Ammon's horn (tissue), 1 donor: ENCODE measurements at regions not wholly inside any gene's neighbourhood (a gene's known extent, or its start where the extent isn't known, plus 50 kb on each side); places are given as distances from the start of the nearest gene placed in this dataset.
A peak's percentile ranks its signal among the peaks of the same experiment; 100 is the strongest.

ENCODE experiments used
- DNase-seq: peaks from one replicate; pipeline ENCODE4 v3.0.0-alpha.2; 2016; ENCODE audit warnings: low spot score

DNA sequence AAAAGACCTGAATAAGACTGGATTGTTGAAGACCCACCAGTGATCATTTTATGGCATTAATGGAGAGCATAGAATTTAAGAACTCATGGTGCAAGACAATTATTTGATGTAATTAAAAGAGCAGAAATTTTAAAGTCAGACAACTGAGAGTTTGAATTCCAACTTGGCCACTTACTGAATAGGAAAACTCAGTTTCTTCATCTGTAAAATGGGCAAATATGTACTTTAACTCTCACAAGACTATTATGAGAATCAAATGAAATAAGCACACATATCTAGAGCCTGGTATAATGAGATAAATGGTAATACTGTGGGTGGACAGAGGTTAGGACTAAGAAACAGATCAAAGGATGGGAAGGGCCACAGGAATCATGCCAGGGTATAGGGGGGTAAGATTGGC is 88.0 kb downstream of the SOX9 start:
- no peak for DNase-seq

DNA sequence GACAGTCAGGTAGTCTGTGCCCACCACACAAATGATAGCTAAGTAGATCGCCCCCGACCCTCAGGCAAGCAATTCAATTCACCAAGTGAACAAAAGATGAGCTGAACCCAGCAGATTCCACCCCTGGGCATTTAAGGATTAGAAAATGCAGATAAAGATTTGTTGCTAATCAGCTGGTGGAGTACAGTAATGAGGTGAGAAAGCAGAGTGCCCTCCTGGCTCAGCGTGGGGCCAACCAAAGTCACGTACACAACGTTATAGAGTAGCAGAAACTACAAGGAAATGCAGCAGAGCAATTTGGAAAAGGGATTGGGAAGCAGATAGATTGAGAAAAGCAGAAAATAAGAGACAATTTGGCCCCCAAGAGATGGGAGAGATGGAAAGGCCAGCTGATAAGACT is 91.2 kb downstream of the SOX9 start:
- DNase-seq: no peak

DNA sequence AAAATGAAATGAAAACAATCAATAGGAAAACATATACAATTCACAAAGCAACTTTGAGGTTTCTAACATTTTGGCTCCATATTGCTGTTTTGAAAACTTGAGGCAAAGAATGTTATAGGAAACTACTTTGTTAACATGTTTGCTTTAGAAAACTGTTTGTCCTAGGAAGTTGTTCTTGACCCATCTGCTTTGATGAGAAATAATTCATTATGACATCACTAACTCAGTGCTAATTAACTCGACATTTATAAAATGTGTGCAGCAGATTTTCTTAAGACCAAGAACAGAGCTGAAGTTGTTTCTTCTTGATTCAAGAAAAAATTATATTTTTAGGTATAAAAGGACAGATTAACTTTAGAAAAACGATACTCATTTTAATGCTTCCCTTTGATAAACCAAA is 94.7 kb downstream of the SOX9 start:
- no peak for DNase-seq

DNA sequence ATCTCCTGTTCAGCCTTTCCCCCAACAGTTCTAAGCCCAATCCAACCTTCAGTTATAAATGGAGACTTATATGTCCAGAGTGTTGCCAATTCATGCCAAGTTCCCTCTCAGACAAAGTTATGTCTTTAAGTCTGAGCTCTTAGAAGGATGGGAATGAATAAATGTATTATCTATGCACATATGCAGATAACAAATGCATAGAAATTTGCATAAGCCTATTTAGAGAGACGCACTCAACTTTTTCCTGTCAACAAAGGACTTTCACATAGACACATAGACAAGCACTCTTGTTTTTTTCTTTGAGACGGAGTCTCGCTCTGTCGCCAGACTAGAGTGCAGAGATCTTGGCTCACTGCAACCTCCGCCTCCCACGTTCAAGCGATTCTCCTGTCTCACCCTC is 95.1 kb downstream of the SOX9 start:
- no peak for DNase-seq

DNA sequence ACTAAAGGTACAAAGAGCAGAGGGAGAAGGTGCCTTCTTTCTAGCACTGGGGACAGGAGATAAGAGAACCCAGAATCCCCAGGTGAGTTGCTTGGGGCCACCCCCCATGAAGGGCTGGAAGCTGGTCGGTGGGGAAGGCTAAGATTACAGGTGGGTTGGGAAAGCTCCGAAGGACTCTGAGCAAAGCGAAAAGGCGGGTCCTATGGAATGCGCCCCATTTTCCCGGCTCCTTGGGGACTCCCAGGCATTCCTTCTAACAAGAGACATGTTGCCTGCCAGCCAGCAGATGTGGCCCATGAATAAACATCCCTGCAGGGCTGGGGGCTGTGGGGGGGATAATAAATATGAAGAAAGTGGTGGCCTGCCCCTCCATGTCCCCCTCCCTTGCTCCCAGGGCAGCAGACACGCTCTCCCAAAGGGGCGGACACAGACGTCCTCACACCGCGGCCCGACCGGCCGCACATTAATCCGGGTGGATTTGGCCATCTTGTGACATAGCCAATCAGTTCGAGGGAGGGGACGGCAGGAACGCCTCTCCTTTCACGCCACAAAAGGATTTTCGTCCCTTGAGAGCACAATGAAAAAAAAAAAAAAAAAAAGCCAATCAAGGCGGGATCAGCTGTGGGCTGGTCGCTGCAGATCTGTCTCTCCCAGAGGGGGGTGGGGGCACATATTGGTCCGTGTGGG is 98.5 kb downstream of the SOX9 start:
- no peak for DNase-seq

DNA sequence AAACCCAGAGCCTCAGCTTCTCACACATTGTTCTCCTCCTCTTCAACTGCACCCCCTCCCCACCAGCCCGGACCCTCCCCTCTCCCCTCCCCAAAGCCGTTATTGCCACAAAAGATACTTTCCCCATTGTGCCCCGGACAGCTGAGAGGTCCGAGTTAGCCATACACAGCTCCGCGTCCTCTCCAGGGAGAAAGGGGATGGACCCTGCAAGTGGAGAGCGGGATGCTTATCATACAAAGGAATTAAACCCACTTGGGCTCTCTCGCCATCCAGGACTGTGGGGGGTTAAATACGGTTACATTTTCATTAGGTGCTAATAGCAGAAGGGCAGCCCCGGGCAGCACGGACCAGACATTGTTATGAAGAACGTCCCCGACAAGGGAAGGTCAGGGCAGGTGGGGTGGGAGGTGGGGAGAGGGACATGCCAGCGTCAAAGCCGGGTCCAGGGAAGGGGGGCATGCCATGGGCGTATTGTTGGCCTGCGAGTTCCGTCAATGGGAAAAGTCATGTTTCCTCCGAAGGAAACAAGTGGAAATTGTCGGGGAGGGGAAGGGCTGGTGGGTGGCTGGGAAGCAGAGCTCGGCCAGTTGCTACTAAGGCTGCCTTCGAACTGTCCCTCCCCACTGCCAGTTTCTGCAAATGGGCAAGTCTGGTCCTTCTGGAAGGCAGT is 99.1 kb downstream of the SOX9 start:
- no peak for DNase-seq

DNA sequence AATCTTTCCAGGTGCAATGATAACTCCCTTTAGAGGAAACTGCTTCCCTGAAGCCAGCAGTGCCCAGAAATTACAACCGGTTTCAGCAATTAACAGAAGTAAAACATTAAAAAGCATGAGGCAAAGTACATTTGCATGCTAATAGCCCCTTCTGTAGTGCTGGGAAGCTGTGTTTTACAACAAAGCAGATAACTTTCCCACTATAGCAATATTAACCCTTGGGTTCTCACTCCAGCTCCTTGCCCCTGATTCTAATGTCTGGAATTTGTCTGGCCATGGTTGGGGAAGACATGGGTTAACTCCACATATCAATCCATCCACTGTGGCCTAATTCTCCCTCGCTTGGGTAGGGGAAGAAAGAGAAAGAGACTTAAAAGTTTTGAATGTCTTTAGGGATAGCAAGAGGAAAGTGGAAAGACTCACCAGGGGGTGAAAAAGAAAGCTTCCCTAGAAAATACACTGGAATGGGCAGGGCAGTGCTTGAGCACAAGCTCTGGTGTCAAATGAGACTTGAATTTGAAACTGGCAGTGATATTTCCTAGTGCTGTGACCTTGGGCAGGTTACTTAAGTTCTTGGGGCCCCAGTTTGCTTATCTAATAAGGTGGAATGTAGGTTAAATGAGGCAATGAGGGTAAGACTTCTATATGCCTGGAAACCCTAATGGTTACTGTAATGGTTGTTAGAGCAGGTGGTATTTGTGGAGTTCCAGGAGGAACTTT is 102.0 kb downstream of the SOX9 start:
- no peak for DNase-seq

DNA sequence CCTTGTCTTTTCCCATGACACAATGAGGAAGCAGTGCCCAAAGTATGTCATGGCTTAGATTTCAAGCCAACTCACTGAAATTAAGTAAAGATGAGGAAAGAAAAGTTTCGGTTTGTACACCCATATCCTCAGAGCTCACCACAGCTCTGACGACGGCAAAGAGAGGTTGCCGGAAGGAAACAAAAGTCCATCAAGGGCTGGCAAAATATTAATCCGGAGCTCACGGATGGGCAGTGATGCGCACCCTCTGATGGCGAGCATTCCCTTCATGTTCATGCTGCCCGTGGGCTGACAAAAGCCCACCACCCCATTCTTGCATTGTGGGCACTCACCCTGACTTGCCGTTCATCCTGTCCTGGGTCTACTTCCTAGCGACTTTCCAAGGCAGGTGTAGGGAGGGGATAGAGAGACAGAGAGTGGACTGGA is 103.1 kb downstream of the SOX9 start:
- no peak for DNase-seq

DNA sequence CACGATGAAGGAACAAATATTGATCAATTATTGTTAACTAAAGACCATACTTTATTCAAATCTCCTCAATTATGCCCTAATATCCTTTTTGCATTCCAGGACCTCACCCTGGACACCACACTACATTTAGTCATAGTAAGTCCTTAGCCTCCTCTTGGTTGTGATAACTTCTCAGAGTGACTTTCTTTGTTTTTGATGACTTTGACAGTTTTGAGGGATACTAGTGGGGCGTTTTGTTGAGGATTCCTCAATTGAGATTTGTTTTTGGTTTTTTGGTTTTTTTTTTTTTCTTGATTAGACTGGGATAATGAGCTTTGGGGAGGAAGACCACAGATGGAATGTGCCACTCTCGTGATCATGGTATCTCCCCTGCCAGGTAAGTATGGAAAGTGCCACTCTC is 105.5 kb downstream of the SOX9 start:
- no peak for DNase-seq

DNA sequence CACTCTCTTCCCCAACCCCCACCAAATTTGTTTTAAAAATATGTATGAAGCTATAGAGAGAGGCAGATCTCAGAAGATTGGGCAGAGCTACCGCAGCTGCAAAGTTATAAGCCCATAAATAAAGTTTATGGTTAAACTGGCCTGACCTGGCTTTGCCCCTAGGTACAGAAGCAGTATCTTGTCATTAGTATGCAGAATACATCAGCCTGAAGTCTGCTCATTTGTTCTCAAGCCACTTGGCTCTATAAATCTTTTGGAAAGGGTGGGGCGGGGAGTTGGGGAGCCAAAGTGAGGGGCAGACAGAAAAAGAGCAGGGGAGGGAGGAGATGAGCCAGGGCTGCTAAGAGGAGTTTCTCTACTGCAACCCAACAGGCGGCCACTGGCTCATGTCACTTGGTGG is 113.2 kb downstream of the SOX9 start:
- DNase-seq: peak; percentile 21

DNA sequence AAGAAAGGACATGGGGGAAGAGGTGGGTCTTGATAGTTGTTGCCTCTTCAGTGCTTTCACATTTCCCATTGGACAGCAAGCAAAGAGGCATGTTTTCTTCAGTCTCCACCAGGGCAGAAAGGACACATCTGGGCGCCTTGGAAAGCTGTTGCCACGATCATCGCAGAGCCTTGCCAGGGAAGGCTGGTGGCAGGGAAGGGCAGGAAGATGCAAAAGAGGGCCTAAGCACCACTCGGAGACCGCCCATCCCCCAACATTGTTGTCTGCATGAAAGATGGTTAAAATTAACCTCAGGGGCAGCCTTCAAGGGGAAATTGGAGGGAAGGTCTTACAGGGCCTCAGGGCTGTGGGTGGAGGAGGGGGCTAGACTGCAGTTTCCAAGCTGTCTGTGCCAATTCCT is 114.2 kb downstream of the SOX9 start:
- no peak for DNase-seq

DNA sequence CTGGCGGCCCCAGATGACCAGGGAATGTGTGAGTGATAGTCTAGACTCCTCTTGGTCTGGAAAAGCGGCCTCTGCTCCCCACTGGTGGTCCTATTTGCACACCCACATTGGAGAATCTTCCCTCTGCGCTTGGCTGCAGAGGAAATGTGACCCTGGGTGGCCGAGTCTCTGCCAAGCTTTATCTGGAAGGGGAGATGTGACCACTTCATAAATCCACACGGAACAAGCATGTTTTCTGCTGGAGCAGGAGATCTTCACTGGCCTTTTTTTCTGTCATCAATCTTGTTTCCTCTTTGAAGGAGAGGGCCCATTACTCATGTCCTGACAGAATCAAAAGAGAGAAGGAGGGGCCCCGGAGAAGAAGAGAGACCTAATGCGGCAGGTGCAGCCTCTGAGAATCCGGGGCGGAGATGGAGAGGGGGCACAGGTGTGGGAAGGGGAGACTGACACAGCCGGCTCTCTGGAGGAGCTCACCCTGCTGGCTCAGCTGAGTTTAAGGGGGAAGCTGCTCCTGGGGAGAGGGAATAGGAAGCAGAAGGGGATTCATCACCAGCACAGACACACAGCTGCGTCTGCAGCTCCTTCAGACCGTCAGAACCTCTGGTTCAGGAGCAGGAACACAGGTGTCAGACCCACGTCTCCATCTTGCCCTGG is 116.3 kb downstream of the SOX9 start:
- no peak for DNase-seq

DNA sequence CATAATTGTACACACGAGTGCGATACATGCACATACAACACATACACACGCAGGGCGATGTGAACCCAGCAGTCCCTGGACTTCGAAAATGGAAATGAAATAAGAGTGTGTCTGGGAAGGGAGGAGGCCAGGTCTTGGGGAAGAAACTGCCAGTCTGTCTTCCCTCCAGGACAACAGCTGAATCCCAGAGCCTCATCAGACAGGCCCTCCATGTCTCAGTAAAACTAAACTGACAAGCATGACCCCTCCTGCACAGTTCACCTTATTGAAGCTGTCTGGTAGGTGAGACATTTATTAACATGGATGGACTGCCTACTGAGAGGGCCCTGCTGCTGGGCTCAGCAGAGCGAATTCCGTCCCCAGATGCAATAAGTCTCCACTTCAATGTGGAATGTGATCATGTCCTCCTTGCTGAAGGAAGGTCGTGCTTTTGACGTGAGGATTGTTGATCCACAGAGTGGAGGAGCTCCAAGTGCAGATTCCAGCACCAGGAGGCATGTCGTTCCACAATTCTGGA is 117.4 kb downstream of the SOX9 start:
- DNase-seq: no peak

DNA sequence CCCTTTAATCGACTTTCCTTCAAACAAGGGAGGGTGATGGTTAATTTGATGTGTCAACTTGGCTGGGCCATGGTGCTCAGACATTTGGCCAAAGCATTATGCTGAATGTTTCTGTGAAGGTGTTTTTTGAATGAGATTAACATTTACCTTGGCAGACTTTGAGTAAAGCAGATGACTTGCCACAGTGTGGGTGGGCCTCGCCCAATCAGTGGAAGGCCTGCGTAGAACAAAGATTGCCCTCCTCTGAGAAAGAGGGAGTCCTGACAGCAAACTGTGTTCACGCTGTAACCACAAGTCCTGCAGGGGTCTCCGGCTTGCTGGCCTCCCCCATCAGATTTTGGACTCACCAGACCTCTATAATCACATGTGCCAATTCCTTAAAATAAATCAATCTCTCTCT is 118.7 kb downstream of the SOX9 start:
- no peak for DNase-seq

DNA sequence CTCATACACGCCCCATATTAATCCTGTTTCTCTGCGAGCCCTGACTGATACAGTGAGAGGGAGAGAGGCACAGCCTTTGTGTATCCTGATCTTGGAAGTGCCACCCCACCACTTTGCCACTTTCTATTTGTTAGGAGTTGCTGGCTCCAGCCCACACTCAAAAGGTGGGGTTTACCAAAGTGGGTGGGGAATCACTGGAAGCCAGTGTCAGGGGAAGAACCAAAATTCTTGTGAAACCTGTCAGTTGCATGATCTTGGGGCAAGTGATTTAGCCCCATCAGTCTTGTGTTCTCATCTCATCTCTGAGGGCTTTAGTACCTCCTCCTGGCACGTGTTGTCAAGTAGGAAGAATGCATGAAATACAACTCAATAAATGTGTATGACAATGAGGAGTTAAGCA is 119.5 kb downstream of the SOX9 start:
- DNase-seq: no peak

DNA sequence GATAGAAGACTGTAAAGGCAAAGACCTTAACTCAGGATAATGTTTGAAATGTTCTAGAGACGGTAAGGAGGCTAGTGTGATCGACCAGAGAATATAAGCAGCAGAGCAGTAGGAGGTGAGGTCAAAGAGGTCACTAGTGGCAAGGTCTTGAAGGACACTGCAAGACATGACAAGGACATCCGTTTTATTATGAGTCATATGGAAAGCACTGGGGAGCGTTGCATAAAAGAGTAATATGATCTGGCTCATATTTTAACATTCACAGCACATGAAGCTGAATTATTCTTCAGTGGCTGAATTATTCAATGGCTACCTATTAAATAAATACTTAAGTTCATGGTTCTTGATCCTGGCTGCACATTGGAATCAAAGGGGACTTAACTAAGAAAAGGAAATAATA is 123.7 kb downstream of the SOX9 start:
- DNase-seq: no peak

DNA sequence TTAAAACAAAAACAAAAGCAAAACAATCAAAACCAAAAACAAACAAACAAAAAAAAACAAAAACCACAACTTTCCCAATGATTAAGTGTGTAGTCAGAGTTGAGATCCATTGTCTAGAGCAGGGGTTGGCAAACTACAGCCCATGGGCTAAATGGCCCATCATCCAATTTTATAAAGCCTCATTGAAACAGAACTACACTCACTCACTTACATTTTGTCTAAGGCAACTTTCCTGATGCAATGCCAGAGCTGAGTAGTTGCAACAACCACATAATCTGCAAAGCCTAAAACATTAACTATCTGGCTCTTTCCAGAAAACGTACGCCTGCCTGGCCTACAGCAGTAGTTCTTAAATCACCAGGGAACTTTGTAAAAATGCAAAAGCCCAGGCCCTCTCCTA is 124.1 kb downstream of the SOX9 start:
- no peak for DNase-seq

DNA sequence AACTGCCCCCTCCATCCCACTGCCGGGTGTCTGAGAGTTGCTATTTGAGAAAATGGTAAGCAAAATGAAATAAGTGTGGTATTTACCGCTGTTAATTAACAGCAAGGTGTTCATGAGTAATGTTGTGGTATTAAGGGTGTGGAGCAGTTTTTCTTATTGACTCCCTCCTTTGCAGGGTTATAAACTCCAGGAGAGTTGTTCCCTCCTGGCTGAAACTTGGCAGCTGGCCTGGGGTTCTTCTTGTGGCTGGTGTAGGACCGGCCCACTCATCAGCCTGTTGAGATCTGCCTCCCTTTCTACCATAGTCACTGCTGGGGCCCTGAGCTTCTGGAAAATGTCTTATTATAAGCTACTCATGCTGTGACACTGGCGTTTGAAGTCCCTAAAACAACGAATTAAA is 128.6 kb downstream of the SOX9 start:
- no peak for DNase-seq

DNA sequence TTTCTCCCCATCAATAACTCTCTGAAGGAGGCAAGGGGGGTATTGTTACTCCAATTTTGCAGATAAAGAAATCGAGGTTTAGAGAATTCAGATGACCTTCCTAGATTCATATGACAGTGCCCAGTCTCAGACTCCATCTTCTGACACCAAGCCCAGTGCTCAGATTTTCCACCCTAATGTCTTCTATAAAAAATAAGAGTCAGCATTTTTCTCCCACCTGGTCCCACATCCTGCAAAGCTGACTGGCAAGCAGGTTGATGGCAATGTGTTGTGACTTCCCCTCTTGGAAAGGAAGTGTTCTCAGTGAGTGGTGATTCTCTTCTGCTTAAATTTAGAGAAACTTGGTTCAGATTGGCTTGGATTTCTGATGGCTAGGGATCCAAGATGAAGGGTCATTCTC is 129.4 kb downstream of the SOX9 start:
- DNase-seq: no peak

DNA sequence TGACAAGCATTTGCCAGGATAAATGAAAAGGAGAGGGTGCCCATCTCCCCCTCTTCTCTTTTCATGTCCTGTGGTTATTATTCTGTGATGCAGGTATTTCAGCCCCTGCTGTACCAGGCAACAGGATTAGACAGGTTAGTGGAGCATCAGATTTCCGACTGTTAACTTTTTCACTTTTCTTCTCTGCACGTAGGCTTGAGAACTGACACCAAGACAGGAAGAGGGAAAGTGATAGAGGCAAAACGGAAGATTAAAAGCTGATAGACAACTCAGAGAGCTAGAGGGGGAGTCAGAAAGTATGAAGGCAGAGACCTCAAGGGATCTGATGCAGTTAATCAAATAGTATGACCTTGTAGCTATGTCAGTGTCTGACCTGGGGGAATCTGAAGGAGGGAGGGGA is 132.8 kb downstream of the SOX9 start:
- DNase-seq: no peak

DNA sequence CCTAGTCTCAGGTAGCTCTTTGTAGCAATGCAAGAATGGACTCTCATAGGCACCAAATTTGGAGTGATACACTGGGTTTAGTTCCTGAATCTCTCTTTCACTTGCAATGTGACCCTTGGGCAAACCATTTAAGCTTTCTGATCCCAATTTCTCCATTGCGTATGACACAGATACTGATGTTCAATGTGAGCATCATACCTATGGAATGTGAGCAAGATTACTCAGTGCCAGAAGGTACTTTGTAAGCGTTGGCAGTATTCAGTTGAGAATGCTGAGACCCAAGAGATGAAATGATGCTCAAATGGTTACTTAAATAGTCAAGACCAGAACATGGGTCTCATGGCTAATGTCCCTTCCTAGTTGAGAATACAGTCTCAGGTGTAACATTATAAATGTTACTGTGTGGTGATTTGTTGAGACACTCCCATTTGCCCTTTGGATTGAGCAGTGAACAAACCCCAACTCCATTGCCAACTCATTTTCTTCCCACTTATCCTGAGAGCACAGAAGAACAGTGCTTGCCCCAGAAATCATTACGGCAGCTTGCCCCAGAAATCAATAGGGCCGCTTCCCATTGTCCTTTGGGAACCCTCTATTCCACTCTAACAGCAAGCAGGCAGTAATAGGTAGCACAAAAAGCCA is 134.1 kb downstream of the SOX9 start:
- DNase-seq: no peak

DNA sequence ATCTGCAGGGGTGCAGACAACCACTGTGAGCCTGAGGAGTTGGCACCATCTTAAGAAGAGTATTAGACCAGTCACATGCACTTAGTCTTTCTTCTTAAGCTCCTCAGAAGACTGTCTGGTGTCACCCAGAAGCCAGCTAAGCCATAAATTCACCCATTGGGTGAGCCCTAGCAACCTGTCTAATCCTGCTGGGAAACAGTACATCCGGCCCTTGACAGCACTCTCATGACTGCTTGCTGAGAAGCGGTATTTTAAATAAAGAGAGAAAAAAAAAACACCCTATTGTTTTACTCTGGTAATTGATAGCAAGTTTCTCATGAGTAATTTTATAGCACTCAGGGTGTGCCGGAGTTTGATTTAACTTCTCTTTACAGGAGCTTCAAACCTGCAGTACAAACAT is 134.7 kb downstream of the SOX9 start:
- no peak for DNase-seq
